ENCODE measurements at regions not wholly inside any gene's neighbourhood (a gene's known extent, or its start where the extent isn't known, plus 50 kb on each side); places are given as distances from the start of the nearest gene placed in this dataset.

DNA sequence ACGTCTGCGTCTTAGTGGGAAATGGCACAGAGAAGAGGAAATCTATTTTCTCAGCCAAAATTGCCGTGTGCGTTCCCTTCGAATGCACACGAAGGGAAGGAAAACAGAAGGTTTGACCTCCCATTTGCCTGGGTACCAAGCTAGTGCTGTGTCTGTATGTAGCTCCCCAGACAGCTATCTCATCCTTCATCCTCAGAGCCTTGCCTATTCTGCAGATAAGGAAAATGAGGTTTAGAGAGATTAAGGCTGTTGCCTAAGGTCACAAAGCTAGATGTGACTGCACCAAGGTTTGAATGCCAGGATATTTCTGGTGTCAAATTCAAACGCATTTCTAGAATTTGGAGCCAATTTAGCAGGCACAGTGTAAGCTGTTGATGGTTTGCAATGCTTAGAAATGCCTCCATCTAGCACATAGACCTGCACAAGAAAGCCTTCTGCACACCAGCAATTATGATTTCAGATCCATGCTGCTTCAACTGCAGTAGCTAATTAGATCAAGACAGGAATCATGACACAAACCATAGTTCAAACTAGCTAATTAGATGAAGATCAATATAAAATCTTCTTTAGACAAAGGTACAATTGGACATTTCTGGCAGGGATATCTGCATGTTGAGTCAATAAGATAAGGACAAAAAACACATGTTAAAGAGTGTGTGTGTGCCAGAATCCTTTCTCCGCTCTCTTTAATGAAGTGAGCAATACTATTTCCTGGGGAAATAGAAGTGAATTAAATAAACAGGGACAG, 115.1 kb downstream of the CMPK2 start (continued):
- TF ChIP-seq ZNF70 (CRISPR knock-in tag; IDR thresholded peaks at IDR 0.05), result peak; percentile 64
- TF ChIP-seq TOX (CRISPR knock-in tag; IDR thresholded peaks at IDR 0.05; ENCODE audit: borderline replicate concordance), result no peak
- no peak for TF ChIP-seq OSR1 (CRISPR knock-in tag; IDR thresholded peaks at IDR 0.05)
- TF ChIP-seq, protein P1, sequence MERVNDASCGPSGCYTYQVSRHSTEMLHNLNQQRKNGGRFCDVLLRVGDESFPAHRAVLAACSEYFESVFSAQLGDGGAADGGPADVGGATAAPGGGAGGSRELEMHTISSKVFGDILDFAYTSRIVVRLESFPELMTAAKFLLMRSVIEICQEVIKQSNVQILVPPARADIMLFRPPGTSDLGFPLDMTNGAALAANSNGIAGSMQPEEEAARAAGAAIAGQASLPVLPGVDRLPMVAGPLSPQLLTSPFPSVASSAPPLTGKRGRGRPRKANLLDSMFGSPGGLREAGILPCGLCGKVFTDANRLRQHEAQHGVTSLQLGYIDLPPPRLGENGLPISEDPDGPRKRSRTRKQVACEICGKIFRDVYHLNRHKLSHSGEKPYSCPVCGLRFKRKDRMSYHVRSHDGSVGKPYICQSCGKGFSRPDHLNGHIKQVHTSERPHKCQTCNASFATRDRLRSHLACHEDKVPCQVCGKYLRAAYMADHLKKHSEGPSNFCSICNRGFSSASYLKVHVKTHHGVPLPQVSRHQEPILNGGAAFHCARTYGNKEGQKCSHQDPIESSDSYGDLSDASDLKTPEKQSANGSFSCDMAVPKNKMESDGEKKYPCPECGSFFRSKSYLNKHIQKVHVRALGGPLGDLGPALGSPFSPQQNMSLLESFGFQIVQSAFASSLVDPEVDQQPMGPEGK (CRISPR knock-in tag; IDR thresholded peaks at IDR 0.05; ENCODE audit: borderline replicate concordance), result peak; percentile 84; the same call in 1 of the 2 replicates
- TF ChIP-seq RARB (CRISPR knock-in tag; IDR thresholded peaks at IDR 0.05), result no peak
- peak; percentile 66; the same call in 1 of the 2 replicates for TF ChIP-seq POU6F1 (CRISPR knock-in tag; IDR thresholded peaks at IDR 0.05; ENCODE audit: borderline replicate concordance, low read depth)
- peak; percentile 83; the same call in 1 of the 2 replicates for TF ChIP-seq GLIS3 (CRISPR knock-in tag; IDR thresholded peaks at IDR 0.05)
- TF ChIP-seq SNAI2 (CRISPR knock-in tag; IDR thresholded peaks at IDR 0.05), result peak; percentile 97
- TF ChIP-seq, protein P2, sequence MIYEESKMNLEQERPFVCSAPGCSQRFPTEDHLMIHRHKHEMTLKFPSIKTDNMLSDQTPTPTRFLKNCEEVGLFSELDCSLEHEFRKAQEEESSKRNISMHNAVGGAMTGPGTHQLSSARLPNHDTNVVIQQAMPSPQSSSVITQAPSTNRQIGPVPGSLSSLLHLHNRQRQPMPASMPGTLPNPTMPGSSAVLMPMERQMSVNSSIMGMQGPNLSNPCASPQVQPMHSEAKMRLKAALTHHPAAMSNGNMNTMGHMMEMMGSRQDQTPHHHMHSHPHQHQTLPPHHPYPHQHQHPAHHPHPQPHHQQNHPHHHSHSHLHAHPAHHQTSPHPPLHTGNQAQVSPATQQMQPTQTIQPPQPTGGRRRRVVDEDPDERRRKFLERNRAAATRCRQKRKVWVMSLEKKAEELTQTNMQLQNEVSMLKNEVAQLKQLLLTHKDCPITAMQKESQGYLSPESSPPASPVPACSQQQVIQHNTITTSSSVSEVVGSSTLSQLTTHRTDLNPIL (CRISPR knock-in tag; IDR thresholded peaks at IDR 0.05; ENCODE audit: low read depth), result peak; percentile 65
- TF ChIP-seq BACH2 (CRISPR knock-in tag; IDR thresholded peaks at IDR 0.05; ENCODE audit: borderline replicate concordance), result peak; percentile 24; the same call in 1 of the 2 replicates
- TF ChIP-seq TCF4 (CRISPR knock-in tag; IDR thresholded peaks at IDR 0.05; ENCODE audit: borderline replicate concordance), result peak; percentile 99
- 0 out of 2 replicates have a peak, but pooled peaks have one; percentile 76 for TF ChIP-seq ZNF565 (CRISPR knock-in tag; conservative IDR thresholded peaks at IDR 0.05; ENCODE audit: low read depth)

DNA sequence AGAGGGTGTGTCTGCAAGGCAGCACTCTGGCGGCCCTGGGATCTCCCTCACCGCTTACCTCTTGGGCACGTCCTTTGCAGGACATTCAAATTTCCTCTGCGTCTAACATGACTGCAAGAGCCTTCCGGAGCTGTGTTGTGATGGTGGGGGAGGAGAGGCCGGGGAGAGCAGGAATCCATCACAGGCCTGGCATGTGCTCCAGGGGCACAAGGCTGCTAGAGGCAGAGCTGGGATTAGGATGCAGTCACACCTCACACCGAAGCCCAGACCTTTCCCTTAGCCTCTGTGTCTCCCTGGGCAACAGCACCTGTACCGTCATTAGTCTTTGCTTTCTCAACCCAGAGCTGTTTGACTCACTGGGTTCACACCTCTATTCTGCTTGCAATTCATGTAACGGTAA, 111.3 kb downstream of the CMPK2 start:
- no peak for ATAC-seq
- TF ChIP-seq ZNF8 (CRISPR knock-in tag; IDR thresholded peaks at IDR 0.05), result no peak
- TF ChIP-seq ZFP30 (CRISPR knock-in tag; IDR thresholded peaks at IDR 0.05), result no peak
- TF ChIP-seq GLIS3 (CRISPR knock-in tag; IDR thresholded peaks at IDR 0.05), result no peak
- TF ChIP-seq ARNTL (CRISPR knock-in tag; IDR thresholded peaks at IDR 0.05; ENCODE audit: borderline replicate concordance, low read depth), result no peak
- TF ChIP-seq, protein P1 (CRISPR knock-in tag; IDR thresholded peaks at IDR 0.05; ENCODE audit: borderline replicate concordance), result no peak
- no peak for TF ChIP-seq TOX (CRISPR knock-in tag; IDR thresholded peaks at IDR 0.05; ENCODE audit: borderline replicate concordance)

DNA sequence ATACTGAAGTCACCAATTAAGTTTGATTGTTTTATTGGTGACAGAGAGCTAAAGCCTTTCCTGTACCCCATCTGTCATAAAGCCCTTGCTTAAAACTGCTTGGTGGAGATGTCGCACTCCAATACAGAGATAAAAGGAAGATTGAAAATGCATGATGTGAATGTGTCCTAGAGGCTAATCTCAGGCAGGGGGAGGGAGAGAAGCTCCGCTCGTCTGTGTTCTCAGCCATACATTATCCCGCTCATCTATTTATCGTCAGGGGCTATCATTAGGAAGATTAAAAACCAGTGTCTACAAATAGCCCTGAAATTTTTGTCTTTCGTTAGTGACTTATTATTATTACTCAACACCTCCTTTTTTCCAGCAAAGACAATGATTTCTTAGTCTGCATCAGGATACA, 110.3 kb downstream of the CMPK2 start:
- TF ChIP-seq OSR1 (CRISPR knock-in tag; IDR thresholded peaks at IDR 0.05) (no peak), ZNF70 (CRISPR knock-in tag; IDR thresholded peaks at IDR 0.05) (no peak), RARB (CRISPR knock-in tag; IDR thresholded peaks at IDR 0.05) (no peak), ZNF565 (CRISPR knock-in tag; conservative IDR thresholded peaks at IDR 0.05; ENCODE audit: low read depth) (no peak), ZC3H10 (CRISPR knock-in tag; IDR thresholded peaks at IDR 0.05) (no peak), POU6F1 (CRISPR knock-in tag; IDR thresholded peaks at IDR 0.05; ENCODE audit: borderline replicate concordance, low read depth) (no peak), ARNTL (CRISPR knock-in tag; IDR thresholded peaks at IDR 0.05; ENCODE audit: borderline replicate concordance, low read depth) (no peak), ZFP3 (CRISPR knock-in tag; IDR thresholded peaks at IDR 0.05) (no peak), SNAI2 (CRISPR knock-in tag; IDR thresholded peaks at IDR 0.05) (no peak), GLIS3 (CRISPR knock-in tag; IDR thresholded peaks at IDR 0.05) (no peak), ZNF8 (CRISPR knock-in tag; IDR thresholded peaks at IDR 0.05) (no peak), ISL1 (CRISPR knock-in tag; IDR thresholded peaks at IDR 0.05) (no peak), ESRRG (CRISPR knock-in tag; IDR thresholded peaks at IDR 0.05) (no peak)
- TF ChIP-seq, protein P3, sequence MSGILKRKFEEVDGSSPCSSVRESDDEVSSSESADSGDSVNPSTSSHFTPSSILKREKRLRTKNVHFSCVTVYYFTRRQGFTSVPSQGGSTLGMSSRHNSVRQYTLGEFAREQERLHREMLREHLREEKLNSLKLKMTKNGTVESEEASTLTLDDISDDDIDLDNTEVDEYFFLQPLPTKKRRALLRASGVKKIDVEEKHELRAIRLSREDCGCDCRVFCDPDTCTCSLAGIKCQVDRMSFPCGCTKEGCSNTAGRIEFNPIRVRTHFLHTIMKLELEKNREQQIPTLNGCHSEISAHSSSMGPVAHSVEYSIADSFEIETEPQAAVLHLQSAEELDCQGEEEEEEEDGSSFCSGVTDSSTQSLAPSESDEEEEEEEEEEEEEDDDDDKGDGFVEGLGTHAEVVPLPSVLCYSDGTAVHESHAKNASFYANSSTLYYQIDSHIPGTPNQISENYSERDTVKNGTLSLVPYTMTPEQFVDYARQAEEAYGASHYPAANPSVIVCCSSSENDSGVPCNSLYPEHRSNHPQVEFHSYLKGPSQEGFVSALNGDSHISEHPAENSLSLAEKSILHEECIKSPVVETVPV (CRISPR knock-in tag; IDR thresholded peaks at IDR 0.05), result no peak
- no peak for ATAC-seq

All from SK-N-SH treated with all-trans-retinoic acid at 6 μM for 48 hours (cell line).